ENCODE measurements at regions not wholly inside any gene's neighbourhood (a gene's known extent, or its start where the extent isn't known, plus 50 kb on each side); places are given as distances from the start of the nearest gene placed in this dataset.

GRCh38 chr7:52302765-52303520, 732.5 kb upstream of the POM121L12 start:
- no peak for TF ChIP-seq POLR2A (IDR thresholded peaks at IDR 0.05)
- TF ChIP-seq CTCF (IDR thresholded peaks at IDR 0.05), result no peak
- no peak for TF ChIP-seq EP300 (IDR thresholded peaks at IDR 0.05)
